GM18526 (cell line): ENCODE measurements at regions not wholly inside any gene's neighbourhood (a gene's known extent, or its start where the extent isn't known, plus 50 kb on each side); places are given as distances from the start of the nearest gene placed in this dataset.

Source experiments
- POLR2A ChIP-seq: IDR thresholded peaks from 3 replicates; pipeline ENCODE4 v1.6.1; 2011; ENCODE audit not compliant: insufficient read length; ENCODE audit errors: extremely low read depth

- no peak for TF ChIP-seq POLR2A
Observed at GRCh38 chr2:7907041-7907440, 774.8 kb upstream of the ID2 start.

DNA sequence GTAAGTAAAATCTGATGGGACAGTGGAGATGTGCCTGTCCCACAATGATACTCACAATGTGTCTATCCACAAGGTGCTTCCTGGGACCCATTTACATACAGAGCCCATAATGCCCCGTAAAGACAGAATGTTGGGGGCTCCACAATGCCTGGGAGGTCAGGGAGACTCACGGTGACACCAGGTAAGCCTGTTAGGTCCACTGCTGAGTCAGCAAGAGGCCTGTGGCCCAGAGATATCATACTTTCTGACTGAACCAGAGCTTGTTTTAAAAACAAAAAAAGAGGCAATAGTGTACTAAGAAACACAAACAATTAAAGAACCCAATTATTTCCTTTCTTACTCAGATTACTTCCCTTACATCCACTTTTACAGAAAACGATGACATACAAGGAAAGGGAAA lies 771.1 kb upstream of the ID2 start:
- TF ChIP-seq POLR2A, result no peak

- TF ChIP-seq POLR2A, result no peak
Observed at GRCh38 chr2:7911196-7911595, 770.7 kb upstream of the ID2 start.

GRCh38 chr2:7913974-7914373 lies 767.9 kb upstream of the ID2 start:
- TF ChIP-seq POLR2A, result no peak

GRCh38 chr2:7915302-7916091 lies 766.4 kb upstream of the ID2 start:
- no peak for TF ChIP-seq POLR2A

DNA sequence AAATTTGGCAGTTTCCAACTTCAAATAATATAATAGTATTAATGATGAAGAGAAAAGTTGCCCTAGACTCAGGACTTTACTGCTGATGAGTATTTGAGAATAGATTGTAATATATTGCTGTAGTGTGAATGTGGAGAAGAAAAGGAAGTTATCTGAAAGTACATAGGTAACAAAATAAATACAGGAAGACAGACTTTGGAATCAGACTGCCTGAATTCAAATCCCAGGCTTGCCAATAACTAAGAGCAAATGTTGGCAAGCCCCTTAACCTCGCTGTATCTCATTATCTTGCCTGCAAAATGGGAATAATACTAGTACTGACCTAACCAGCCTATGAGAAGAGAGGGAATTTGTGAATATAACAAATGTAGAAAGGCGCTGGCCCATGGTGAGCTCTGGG lies 765.2 kb upstream of the ID2 start:
- no peak for TF ChIP-seq POLR2A

- TF ChIP-seq POLR2A, result no peak
Observed at GRCh38 chr2:7919510-7919909, 762.3 kb upstream of the ID2 start.

- no peak for TF ChIP-seq POLR2A
Observed at GRCh38 chr2:7924023-7924762, 757.7 kb upstream of the ID2 start.

DNA sequence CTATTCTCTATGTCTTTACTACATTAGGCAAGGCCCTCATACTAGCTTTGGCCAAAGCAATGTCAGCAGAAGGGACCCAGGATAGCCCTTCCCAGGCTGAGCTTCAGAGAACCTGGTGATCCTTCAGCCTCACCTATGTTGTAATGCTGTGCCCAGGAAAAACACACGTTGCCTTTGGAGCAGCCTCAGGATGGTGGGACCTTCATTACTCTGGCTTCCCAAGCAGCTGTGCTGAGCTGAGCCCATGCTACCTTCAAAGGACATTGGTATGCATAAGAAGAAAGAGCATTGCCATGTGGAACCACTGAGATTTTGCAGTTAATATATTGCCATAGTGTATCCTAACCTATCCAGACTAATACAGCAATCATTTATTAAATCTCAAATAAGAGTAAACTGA lies 756.4 kb upstream of the ID2 start:
- no peak for TF ChIP-seq POLR2A

- TF ChIP-seq POLR2A, result no peak
Observed at GRCh38 chr2:7927691-7928090, 754.2 kb upstream of the ID2 start.

DNA sequence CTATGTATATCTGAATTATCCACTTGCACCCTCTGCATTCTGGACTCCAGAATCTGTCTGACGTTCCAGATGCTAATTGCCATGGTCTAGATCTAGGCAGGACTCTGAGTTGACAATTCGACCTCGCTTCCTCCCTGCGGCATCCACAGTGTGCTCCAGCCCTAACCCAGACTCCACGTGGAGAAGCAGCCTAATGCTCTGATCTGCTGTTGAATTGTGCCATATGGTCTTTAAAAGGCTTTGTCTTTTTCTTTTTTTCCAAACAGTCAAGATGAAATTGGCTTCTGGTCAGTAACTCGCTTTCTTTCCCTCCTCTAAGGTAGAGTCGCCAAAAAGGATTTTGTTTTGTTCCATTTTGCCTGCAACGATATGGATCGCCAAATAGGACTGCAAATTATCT lies 752.6 kb upstream of the ID2 start:
- TF ChIP-seq POLR2A, result no peak

GRCh38 chr2:7930800-7931635 lies 750.8 kb upstream of the ID2 start:
- TF ChIP-seq POLR2A, result no peak

GRCh38 chr2:7931808-7932207 lies 750.0 kb upstream of the ID2 start:
- TF ChIP-seq POLR2A, result no peak

DNA sequence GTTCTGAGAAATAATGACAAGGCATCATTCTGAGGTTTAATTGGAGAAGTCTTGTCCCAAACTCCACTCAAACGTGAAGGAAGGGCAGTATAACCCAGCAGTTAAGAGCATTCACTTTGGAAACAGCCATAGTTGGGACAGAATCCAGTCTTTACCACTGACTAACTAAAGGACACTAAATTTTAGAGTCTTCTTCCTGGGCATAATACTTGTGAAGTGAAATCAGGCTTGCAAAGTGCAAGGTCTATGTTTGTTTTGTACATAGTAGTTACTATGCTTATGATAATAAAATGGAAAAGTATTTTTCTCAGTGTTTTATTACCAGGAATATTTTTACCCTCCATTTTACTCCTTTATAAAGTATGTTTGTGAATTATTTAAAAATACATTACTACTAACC lies 748.2 kb upstream of the ID2 start:
- no peak for TF ChIP-seq POLR2A

GRCh38 chr2:7934476-7934875 lies 747.4 kb upstream of the ID2 start:
- no peak for TF ChIP-seq POLR2A

- TF ChIP-seq POLR2A, result no peak
Observed at GRCh38 chr2:7937082-7937481, 744.8 kb upstream of the ID2 start.
